ENCODE measurements at regions not wholly inside any gene's neighbourhood (a gene's known extent, or its start where the extent isn't known, plus 50 kb on each side); places are given as distances from the start of the nearest gene placed in this dataset.

DNA sequence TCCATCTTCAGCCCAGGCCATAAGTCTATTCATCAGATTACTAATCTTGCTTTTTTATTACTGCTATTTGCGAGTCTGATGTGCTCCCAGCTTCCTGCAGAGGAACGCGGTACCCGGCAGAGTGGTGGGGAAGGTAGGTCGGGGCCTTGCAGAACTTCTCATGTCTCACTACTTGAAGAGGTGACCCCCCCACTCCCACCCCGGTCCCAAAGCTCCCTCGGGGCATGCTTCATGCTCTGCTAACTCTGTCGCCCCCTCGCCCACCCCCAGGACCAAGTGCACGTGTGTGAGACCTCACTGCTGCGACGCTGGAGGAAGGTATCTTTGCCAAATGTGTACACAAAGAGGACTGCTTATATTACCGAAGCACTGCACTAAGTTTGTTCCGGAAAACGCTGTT, 129.4 kb upstream of the RAB12 start:
- TF ChIP-seq, protein P1, sequence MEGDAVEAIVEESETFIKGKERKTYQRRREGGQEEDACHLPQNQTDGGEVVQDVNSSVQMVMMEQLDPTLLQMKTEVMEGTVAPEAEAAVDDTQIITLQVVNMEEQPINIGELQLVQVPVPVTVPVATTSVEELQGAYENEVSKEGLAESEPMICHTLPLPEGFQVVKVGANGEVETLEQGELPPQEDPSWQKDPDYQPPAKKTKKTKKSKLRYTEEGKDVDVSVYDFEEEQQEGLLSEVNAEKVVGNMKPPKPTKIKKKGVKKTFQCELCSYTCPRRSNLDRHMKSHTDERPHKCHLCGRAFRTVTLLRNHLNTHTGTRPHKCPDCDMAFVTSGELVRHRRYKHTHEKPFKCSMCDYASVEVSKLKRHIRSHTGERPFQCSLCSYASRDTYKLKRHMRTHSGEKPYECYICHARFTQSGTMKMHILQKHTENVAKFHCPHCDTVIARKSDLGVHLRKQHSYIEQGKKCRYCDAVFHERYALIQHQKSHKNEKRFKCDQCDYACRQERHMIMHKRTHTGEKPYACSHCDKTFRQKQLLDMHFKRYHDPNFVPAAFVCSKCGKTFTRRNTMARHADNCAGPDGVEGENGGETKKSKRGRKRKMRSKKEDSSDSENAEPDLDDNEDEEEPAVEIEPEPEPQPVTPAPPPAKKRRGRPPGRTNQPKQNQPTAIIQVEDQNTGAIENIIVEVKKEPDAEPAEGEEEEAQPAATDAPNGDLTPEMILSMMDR (conservative IDR thresholded peaks at IDR 0.05; ENCODE audit: low read depth, low read length), result no peak
- TF ChIP-seq EZH2 (IDR thresholded peaks at IDR 0.05; ENCODE audit: low read length, unreplicated experiment), result no peak
- no peak for TF ChIP-seq EZH2phosphoT487 (IDR thresholded peaks at IDR 0.05; ENCODE audit: borderline replicate concordance, low read length)
